Dermis microvascular lymphatic vessel endothelial cell (primary cell): ENCODE measurements at regions not wholly inside any gene's neighbourhood (a gene's known extent, or its start where the extent isn't known, plus 50 kb on each side); places are given as distances from the start of the nearest gene placed in this dataset.

Source experiments
- DNase-seq, 2 donors: peaks; one replicate each; pipeline versions ENCODE4 v3.0.0 to v3.0.0-alpha.2; 2010; ENCODE audit warnings: low read depth in 2 of 2

- peak in 1 of 2 donors; percentile 5 for DNase-seq
Measured at GRCh38 chr2:173667415-173667814, 297.8 kb downstream of the SP3 start.

- DNase-seq: no peak
Measured at GRCh38 chr2:173669271-173669853, 295.8 kb downstream of the SP3 start.

GRCh38 chr2:173669888-173670287, 295.3 kb downstream of the SP3 start:
- no peak for DNase-seq

GRCh38 chr2:173672573-173673340, 292.4 kb downstream of the SP3 start:
- no peak for DNase-seq

GRCh38 chr2:173673640-173674039, 291.5 kb downstream of the SP3 start:
- DNase-seq: no peak

- DNase-seq: no peak
Measured at GRCh38 chr2:173676647-173677046, 288.5 kb downstream of the SP3 start.

GRCh38 chr2:173678186-173678585, 287.0 kb downstream of the SP3 start:
- no peak for DNase-seq

- no peak for DNase-seq
Measured at GRCh38 chr2:173680574-173680973, 284.6 kb downstream of the SP3 start.

GRCh38 chr2:173681881-173682650, 283.1 kb downstream of the SP3 start:
- no peak for DNase-seq

GRCh38 chr2:173684896-173685459, 280.2 kb downstream of the SP3 start:
- no peak for DNase-seq

- no peak for DNase-seq
Measured at GRCh38 chr2:173690349-173690748, 274.8 kb downstream of the SP3 start.

- DNase-seq: no peak
Measured at GRCh38 chr2:173692068-173692467, 273.1 kb downstream of the SP3 start.

- no peak for DNase-seq
Measured at GRCh38 chr2:173693044-173693589, 272.1 kb downstream of the SP3 start.

GRCh38 chr2:173696274-173696673, 268.9 kb downstream of the SP3 start:
- DNase-seq: no peak

GRCh38 chr2:173697929-173698328, 267.2 kb downstream of the SP3 start:
- no peak for DNase-seq

GRCh38 chr2:173705656-173706055, 259.5 kb downstream of the SP3 start:
- DNase-seq: no peak

- no peak for DNase-seq
Measured at GRCh38 chr2:173706936-173707335, 258.2 kb downstream of the SP3 start.

GRCh38 chr2:173708806-173709205, 256.4 kb downstream of the SP3 start:
- no peak for DNase-seq

GRCh38 chr2:173711816-173712215, 253.4 kb downstream of the SP3 start:
- DNase-seq: no peak

GRCh38 chr2:173713904-173714555, 251.1 kb downstream of the SP3 start:
- no peak for DNase-seq

GRCh38 chr2:173715441-173715840, 249.7 kb downstream of the SP3 start:
- no peak for DNase-seq
